Fibroblast of skin of back (primary cell): ENCODE measurements at regions not wholly inside any gene's neighbourhood (a gene's known extent, or its start where the extent isn't known, plus 50 kb on each side); places are given as distances from the start of the nearest gene placed in this dataset.
"Not testable (repeated sequence)": the region's sequence is repeated elsewhere in the genome, so short reads cannot be mapped to it uniquely, and the experiment has no call there.

Source experiments
- DNase-seq: peaks from one replicate; pipeline ENCODE4 v3.0.0-alpha.2; 2013

GRCh38 chr2:11074246-11074820 is 80.9 kb upstream of the SLC66A3 start:
- DNase-seq = no peak

GRCh38 chr2:11075221-11075620 is 80.0 kb upstream of the SLC66A3 start:
- no peak for DNase-seq

- DNase-seq = no peak
These were observed 77.9 kb upstream of the SLC66A3 start for GRCh38 chr2:11077411-11077810.

GRCh38 chr2:11079136-11079824 is 76.0 kb upstream of the SLC66A3 start:
- DNase-seq = no peak

GRCh38 chr2:11080253-11081115 is 74.8 kb upstream of the SLC66A3 start:
- DNase-seq = no peak

DNA sequence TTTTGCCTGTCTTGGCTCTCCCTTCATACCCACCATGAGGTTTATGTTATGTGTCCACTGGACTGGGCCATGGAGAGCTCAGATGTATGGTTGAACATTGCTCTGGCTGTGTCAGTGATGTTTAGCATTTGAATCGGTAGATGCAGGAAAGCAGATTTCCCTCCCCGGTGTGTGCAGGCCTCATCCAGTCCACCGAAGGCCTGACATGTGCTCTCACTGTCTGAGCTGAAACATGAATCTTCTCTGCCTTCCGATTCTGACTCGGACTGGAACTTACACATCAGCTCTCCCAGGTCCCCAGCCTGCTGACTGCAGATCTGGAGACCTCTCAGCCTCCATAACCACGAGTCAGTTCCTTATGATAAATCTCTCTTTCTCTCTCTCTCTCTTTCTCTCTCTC is 72.4 kb upstream of the SLC66A3 start:
- no peak for DNase-seq

DNA sequence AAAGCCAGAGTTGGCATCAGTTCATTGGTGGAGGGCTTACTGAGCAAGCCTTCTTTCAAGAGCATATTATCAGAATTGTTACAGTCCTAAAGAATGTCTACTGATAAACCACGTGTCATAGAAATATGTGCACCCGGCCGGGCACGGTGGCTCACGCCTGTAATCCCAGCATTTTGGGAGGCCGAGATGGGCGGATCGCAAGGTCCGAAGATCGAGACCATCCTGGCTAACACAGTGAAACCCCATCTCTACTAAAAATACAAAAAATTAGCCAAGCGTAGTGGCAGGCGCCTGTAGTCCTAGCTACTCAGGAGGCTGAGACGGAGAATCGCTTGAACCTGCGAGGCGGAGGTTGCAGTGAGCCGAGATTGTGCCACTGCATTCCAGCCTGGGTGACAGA is 66.4 kb upstream of the SLC66A3 start:
- DNase-seq = not testable (repeated sequence)

DNA sequence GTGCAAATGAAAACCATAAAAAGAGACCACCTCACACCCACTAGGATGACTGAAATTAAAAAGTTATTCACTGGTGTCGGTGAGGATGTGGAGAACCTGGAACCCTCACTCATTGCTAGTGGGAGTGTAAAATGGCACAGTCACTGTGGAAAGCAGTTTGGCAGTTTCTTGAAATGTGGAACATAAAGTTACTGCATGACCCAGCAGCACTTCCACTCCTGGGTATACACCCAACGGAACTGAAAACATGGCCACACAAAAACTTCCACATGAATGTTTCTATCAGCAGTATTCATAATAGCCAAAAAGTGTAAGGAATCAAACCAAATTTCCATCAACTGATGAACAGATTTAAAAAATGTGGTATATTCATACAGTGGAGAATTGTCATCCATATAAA is 65.1 kb upstream of the SLC66A3 start:
- no peak for DNase-seq

GRCh38 chr2:11092701-11093335 is 62.4 kb upstream of the SLC66A3 start:
- no peak for DNase-seq

GRCh38 chr2:11093467-11093866 is 61.8 kb upstream of the SLC66A3 start:
- DNase-seq = no peak

DNA sequence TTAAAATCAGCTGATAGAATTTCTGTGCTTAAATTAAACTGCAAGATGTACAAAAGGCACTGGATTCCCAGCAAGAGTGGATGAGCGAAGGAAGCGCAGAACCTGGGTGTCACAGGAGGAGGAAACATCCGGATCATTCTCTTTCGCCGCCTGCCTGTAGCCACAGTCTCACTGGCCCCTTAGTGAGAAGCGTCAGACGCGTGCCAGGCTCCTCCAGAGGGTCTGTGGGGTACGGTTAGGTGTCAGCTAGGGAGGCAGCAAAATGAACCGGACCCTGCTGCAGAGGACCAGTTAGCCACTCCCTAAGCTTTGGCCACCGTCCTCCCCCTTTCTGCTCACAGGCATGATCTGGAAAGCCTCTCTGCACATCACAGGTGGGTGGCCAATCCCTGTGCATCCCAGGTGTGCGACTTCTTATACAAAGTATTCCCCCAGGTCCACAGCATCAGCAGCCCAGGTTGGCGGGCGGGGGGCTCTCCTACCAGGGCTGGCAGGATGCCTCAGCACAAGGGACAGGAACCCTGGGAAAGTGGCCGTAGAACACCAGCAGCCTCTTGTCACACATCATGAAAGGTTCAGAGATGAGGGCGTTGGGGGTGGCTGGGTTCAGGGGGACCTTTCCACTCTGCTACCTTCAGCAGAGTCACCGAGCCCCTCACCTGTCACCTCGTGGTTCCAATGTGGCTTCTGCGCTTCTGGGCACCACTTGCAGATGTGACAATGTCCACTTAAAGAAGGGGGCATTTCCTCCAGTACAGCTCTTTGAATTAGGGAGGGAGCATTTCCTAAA is 61.1 kb upstream of the SLC66A3 start:
- no peak for DNase-seq

DNA sequence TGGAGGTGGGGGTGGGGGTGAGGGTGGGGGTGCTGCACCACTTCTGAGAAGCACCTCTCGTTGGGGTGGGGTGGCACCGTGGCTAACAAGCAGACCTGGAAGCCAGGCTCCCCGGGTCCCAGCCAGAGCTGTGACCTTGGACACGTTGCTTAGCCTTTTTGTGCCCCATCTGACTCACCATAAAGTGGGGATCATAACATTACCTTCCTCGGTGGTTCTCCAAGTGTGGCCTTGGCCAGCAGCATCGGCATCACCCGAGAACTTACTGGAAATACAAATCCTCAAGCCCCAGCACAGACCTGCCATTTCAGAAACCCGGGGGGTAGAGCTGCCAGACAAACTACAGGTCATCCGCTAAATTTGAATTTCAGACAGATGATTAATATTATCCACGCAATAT is 58.7 kb upstream of the SLC66A3 start:
- DNase-seq = no peak

DNA sequence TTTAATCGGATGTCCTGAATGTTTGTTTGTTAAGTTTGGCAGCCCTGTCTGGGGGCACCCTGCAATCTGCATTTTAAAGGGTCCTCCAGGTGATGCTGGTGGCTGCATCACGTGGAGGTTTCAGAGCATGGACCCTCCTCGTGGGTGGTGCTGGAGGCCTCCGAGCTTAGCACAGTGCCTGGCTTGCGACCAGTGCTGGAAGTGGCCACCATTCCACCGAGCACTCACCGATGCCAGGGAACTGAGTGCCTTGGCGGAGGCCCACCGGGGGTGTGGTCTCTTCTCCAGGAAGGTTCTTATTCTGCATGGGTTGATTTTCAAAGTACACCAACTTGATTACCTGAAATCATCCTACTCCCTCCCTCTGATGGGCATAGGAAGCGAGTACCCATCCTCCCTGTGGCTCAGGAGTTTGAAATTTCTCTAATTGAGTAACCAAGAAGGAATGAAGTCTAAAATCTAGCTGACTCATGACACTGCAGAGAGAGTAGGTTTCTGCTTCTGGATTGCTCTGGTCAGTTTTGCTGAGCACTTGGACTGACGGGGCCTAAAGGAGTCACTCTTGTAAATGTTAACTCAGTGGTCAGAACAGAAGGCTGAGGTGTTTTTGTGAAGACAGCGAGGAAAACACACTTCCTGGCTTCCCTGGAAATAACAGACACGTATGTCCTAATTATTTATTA is 58.1 kb upstream of the SLC66A3 start:
- DNase-seq = peak; percentile 56

- no peak for DNase-seq
These were observed 57.3 kb upstream of the SLC66A3 start for GRCh38 chr2:11097854-11098387.

GRCh38 chr2:11099122-11100065 is 55.9 kb upstream of the SLC66A3 start:
- no peak for DNase-seq

DNA sequence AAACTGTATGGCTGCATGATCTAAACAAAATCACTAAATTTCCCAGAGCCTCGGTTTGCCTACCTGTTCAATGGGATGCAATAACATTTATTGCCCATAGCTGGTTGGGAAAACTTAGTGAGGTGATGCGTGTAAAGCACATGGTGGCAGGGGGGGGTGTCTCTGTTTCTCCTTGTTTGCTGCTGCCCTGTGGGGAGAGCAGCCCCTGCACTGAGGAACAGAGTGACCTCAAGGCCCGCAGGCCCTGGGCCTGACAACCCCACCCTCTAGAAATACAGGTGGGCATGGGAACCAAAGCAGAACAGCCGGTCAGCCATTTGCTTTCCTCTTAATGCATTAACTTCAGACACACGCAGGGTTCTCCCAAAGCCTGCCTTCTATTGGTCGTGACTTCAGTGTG is 55.1 kb upstream of the SLC66A3 start:
- DNase-seq = no peak

DNA sequence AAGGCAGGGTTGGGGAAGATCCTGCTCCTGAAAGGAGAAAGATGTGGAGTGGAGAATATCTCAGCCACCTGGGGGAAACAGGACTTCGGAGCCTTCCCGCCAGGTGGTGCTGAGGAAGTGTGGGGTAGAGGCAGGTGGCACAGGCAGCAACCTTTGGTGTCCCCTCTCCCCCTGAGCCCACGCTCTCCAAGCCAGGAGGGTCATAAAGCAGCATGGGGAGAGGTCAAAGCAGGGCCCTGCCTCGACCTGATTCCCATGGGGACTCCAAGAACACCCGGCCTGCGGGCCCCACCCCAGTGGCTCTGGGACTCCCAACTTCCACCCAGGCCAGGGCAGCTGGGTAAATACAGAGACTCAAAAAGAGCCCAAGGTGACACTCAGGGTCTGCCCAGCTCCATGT is 54.3 kb upstream of the SLC66A3 start:
- no peak for DNase-seq

DNA sequence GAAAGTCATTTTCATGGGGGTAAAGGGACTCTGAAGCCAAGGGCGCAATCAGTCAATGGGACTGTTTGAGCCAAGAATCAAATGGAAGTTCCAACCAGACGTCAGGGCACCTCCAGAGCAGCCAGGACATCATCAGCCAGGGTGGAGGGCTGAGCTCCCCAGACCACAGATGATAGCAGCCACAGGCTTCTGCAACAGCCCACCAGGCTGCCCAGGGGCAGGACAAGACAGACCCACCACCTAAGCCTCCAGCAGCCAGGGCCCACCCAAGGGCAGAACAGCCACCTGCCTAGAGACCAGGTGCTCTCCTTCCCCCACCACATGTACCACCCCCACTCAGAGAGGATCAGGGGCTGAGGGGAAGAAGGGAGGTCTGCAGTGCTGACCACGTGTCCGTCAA is 53.8 kb upstream of the SLC66A3 start:
- DNase-seq = no peak

GRCh38 chr2:11102466-11102865 is 52.8 kb upstream of the SLC66A3 start:
- no peak for DNase-seq
